DMS79 treated with DMSO at 0.1 percent for 48 hours (cell line): ENCODE measurements at regions not wholly inside any gene's neighbourhood (a gene's known extent, or its start where the extent isn't known, plus 50 kb on each side); places are given as distances from the start of the nearest gene placed in this dataset.

Source experiments
- DNase-seq: peaks from one replicate; lab custom pipeline; 2025; lab: John Stamatoyannopoulos, UW

DNA sequence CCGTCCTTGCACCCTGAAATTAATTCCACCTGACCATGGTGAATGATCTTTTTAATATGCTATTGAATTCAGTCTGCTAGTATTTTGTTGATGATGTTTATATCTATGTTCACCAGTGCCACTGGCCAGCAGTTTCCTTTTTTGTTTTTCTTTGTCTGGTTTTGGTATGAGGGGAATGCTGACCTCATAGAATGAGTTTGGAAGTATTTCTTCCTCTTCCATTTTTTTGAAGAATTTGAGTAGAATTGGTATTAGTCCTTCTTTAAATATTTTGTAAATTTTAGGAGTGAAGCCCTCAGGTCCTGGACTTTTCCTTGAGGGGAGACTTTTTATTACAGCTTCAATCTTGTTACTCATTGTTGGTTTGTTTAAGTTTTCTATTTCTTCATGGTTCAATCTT, 231.6 kb downstream of the MRPL39 start:
- no peak for DNase-seq

DNA sequence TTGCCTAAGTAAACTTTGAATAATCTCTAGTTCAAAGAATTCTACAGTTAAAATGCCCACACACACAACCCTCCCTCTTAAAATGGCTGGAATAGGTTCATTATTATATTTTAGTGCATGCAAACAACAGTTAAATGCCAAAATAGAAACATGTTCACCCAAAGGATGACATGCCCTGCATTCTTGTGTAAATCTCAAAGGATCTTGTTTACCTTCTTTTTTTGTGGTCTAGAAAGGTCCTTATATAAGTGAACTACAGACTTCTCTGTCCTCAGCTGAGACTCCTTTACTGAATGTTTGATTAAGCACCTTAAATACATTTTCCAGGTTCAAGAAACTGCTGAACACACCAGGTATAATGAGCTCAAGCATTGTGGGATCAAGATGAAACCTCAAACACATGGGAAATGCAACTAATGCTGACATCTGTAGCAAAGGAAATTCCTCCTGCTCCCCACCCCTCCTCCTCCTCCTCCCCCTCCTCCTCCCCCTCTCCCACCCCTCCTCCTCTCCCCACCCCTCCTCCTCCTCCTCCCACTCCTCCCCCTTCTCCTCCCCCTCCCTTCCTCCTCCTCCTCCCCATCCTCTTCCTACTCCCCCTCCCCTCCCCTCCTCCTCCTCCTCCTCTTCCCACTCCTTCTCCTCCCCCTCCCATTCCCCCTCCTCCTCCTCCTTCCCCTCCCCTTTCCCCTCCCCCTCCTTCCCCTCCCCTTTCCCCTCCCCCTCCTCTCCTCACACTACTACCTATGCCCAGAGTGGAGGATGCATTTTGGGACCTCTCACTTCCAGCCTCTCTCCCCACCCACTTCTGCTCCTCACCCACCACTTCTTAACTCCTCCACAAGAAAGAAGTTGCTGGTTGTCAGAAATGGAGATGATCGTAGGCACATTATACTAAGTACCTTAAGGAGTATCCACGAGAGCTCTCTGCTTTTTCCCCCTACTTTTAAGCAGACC, 233.9 kb downstream of the MRPL39 start:
- no peak for DNase-seq

DNA sequence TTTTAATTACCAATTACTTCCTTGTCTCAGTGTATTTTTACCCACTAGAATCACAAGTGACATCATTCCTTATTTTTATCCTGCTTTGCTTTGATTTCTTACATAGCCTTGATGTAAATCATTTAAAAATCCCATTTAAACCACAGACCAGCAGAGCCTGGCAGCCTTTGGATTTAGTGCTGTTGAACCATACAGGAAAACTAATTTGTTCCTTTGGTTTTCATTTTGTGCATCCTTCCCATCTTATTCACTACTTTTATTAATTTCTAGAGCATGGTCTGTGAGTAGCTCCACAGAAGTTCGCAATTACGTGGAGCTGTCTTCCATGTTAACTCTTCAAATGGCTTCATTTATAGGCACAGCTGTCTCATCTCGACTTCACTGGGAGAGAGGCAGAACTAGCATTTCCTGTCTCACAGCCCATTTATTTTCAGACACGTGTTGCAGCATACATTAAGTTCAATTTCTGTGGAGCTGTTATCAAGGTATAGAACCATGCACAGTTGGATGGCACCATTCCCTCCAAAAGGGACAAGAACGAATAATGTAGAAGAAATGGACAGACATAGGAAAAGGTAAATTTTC, 235.3 kb downstream of the MRPL39 start:
- DNase-seq, result no peak

DNA sequence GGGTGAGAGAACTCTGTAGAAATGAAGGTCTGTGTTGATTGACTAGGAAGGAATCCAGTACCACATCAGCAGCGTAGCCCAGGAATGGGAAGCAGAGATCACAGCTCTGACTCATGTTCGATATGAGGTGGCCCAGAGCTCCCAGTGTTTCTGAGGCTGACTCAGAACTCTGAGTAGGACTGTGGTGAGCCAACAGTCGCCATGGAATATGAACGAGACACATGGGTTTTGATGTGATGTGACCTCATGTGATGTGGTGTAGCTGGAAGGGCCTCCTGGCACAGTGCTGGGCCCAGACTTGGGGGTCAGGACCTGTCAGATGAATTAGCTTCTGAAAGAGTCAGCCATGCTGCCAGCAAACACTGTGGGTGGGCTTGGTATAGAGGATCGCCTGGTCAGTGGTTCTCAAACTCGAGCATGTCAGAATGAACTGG, 237.0 kb downstream of the MRPL39 start:
- no peak for DNase-seq

DNA sequence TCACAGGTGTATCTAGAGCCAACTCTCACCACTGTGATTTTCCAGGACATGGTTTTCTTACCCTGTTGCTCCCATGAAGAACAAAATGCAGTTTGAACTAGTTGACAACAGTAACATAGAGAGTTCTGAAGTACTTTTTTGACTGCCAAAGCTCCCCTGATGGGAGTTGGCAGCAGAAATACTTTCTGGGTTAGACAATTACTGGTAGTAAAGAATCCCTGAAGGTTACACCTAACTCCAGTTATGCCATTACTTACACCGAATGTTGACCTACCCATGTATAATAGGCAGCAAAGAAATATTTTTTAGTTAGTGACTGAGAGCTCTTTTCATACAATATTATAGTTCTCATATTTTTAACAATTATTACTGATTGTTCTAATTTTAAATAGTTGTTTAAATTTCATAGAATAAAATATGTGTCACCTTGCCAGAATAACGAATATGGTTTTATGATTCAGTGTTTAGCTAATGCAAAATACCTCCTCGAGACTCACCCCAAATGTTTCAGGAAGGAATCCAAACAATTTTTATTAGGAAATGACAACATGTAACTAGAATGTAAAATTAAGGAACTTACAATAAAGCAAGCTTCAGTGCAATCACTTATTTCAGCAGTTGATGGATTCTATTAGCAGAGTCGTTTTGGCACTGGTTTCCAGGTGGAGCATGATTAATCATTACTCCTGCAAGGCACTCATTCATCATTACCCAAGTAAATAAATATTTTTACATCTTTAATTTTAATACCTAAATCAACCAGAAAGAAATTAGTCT, 237.6 kb downstream of the MRPL39 start:
- no peak for DNase-seq

DNA sequence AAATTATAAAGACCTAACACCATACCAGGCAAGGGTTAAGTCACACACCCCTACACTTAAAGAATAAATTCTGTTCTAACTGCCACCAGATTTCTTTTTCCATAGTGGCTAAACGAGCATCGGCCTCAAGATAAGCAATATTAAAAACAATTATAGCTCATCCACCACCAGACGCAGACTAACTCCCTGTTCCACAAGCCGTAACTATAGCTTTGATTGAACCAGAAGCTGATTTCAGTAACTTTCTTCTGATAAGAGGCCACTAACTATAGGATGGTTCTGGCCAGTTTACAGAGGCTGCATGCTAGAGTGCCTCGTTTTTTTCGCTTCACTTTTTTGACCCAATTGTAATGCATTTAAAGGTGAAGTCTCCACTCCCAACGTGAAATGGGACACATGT, 238.8 kb downstream of the MRPL39 start:
- no peak for DNase-seq

DNA sequence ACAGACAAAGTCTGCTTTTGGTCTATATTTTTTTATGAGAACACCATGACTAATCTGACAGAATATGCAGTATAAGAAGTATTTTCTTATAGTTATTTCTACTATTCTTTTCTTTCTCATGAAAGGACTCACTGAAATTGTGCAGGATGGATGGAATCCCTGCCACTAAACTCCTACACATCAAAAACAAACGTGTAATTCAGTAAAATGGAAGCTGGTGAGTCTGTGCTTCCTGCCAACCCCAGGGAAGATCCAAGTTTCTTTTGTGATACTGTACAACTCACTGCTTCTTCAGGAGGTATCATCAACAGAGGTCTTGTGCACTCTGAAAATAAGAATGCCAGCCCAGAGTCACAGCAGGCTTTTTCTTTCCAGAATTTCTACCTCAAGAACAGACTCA, 241.2 kb downstream of the MRPL39 start:
- no peak for DNase-seq

DNA sequence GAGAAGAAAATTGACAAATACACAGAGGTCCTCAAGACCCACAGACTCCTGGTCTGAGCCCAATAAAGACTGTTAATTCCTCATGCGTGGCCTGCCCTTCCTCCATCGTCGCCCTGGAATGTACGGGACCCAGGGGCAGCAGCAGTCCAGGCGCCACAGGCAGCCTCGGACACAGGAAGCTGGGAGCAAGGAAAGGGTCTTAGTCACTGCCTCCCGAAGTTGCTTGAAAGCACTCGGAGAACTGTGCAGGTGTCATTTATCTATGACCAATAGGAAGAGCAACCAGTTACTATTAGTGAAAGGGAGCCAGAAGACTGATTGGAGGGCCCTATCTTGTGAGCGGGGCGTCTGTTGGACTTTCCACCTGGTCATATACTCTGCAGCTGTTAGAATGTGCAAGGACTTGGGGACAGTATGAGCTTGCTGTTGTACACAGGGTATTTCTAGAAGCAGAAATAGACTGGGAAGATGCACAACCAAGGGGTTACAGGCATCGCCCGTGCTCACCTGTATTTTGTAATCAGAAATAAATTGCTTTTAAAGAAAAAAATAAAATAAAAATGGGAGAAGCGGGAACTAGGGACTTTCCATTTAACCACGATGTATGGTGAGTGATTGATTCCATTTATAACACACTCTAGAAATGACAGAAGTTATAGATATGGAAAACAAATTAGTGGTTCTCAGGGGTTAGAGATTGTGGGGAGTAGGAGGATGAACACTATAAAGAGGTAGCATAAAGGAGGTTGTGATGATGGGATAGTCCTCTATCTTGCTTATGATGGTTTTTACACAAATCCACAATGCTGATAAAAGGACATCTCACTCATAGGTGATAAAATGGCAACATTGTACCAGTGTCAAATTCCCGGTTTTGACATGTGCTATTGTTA, 244.7 kb downstream of the MRPL39 start:
- DNase-seq, result no peak

DNA sequence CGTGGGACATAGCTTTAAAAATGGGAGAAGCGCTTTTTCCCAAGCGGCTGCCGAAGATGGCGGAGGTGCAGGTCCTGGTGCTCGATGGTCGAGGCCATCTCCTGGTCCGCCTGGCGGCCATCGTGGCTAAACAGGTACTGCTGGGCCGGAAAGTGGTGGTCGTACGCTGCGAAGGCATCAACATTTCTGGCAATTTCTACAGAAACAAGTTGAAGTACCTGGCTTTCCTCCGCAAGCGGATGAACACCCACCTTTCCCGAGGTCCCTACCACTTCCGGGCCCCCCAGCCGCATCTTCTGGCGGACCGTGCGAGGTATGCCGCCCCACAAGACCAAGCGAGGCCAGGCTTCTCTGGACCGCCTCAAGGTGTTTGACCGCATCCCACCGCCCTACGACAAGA, 245.5 kb downstream of the MRPL39 start:
- no peak for DNase-seq

DNA sequence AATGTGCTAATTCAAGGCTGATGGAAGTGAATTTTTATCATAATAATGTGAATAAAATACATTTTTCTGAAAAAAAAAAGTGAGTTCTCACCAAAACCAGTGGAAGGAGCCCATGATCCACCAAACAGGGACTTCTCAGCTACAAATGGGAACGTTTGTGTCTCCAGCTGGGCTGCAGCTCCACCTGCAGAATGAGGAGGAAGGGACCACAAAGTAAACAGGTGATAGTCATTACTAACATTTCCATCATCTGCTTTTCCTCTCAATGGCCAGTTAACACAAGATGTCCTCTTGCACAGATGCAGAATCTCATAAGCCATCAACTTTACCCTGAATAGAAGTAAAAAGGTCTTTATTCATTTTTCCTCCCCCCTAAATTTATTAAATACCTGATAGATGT, 246.2 kb downstream of the MRPL39 start:
- no peak for DNase-seq

DNA sequence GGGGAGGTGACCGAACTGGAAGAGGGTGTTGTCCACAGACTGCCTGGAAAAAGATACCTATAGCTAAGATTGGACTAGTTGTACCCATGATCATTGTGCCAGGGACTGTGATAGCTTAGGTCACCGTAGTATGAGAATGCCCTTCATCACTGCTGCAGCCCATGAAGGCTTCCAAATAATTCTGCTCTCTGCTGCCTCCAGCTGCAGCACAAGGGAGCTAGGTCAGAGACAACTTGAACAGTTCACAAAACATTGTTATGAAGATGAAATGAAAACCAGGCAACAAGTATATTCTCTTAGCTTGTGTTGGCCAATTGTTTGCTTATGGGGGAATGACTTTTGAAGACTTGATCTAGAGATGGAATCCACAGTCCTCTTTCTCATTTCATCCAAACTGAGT, 246.7 kb downstream of the MRPL39 start:
- DNase-seq, result no peak

DNA sequence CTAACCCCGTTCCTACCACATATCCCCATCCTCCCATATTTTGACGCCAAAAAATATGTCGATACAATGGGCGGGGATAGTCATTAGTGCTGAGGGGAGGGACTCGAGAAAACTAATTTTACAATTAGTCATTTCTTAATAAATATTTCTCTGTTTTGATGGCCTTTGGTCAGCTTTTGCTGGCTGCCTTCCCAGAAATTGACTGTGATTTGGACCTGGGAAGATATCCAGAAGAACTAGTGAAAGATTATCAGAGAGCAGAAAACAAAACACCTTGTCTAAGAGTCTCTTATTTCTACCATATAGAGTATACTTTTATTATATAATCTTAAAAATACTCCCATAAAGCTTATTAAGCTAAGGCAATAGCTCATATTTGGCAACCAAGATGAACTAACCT, 247.6 kb downstream of the MRPL39 start:
- no peak for DNase-seq

DNA sequence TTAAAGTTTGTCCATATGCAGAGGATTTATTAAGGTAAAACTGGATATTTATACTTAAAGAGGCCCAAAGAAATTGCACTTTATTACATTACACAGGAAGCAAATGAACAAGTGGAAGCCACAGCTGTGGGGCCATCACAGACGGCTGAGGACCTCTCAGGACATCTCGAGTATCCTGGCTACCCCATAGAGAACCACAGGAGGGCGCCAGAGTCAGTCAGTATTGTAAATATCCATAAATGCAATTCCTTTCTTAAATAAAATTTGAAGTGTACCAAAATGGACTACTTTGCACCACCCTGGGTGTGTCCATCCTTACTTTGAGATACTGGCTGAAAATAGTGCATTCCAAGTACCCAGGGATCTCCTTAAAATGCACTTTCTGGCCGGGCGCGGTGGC, 257.2 kb downstream of the MRPL39 start:
- DNase-seq, result no peak

DNA sequence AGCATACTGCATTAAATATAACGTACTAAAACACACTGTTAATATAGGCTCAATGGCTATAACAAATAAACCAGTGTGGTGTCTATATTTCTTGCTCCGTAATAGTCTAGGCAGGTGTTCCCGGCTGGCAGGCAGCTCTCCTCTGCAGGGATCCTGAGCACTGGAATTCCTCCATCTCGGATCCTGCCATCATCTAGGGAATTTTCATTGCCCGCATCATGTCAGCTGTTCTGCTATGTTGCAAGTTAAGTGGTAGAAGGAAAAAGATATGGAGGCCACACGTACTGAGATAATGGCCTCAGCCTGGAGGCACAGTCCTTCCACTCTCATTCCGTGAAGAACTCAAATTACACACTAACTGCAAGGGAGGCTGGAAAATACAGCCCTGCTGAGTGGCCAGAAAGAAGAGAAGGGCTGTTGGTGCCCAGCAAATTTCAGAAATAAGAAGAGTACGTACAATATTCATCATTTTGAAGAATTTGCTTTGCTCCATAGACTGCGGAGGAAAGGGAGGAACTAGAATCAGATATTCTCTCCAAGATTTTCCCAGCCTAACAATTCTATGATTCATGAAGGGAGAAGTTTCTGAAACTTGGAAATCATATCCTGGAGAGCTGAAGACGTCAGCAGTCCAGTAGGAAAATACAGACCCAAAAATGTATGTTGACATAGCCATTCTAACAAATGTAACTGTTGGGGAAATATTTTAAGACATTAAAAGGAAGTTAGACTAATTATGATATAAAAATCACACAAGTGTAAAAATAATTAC, 263.3 kb downstream of the MRPL39 start:
- DNase-seq, result no peak

DNA sequence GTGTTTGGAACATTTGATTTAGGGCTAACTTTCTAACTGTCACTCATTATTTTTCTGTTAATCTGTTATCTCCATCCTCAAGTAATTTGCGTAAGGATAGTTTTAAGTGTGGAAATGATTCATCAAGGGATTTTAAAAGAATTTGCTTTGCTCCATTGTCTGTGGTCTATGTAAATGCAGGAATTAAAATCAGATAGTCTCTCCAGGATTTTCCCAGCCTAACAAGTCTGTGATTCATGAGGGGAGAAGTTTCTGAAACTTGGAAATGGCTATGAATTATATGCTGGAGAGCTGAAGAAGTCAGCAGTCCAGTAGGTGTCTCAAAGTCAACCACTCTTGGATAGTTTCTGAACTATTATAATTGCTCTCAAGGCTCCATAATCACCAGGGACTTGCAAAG, 264.5 kb downstream of the MRPL39 start:
- DNase-seq, result no peak

DNA sequence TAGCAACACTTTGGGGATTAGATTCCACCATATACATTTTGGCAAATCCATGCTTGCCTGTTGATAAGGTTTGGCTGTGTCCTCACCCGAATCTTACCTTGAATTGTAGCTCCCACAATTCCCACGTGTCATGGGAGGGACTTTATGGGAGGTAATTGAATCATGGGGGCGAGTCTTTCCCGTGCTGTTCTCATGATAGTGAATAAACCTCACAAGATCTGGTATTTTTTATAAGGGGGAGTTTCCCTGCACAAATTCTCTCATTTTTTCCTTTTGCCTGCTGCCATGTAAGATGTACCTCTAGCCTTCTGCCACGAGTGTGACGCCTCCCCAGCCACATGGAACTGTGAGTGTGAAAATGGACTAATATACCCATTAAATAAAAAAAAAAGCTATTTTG, 265.3 kb downstream of the MRPL39 start:
- no peak for DNase-seq

DNA sequence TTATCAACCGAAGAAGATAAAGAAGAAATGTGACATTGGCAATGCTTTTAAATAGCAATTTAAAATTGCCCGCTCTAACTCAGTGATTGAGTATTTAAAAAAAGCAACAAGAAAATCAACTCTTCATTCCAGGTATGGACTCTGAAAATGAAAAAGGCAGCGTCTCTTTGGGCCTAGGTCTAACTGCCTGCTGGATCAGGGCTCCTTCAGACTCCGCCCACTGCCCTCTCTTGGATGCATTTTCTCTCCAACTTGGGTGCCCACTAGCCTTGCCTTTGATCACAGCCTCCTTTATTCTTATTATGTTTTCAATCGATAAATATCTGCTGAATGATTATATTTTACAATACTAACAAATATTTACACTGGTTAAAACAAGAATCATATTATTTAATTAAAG, 268.9 kb downstream of the MRPL39 start:
- DNase-seq, result no peak

DNA sequence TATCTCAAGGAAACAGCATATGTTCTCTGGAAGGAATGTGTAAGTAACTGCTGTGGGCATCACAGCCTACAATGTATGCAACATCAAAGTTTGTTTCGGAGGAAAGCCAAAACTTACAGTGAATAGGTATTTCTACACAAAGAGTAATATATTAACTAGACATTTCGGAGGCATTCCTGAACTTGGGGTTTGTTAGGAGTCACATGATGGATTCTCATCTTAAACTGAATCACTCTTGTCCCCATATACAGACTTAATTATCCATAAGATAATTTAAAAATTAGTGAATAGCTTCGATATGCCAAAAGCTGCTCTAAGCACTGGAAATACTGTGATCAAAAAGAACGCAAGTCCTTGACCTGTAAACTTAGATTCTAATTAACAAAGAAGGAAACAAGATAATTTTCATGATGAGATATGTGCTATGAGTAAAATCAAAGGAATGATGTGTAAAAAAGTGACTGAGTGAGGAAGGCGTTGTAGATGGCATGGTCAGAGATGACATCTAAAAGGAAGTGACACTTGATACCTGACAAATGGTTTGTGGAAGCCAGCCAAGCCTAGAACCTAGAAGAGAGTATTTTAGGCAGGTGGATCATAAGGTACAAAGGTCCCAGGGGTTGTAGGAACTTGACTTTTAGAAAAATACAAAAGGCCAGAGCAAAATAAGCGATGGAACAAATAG, 273.1 kb downstream of the MRPL39 start:
- DNase-seq, result no peak

DNA sequence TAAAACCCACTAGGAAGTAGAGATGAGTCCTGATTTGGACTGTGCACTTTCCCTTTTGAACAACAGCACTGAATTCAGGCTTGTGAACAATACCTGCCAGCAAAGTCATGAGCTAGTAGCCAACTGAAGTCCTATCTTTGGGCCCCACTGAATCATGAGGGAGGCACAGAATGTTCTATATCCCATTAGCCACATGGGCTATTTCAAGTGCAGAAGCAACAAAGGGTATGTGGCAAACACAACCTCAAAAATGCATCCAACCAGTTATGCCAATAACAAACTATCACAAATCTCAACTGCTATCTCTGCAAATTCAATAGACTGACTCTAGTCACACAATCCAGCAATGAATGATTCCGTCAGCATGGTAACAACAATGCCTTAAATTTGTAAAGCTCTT, 276.0 kb downstream of the MRPL39 start:
- DNase-seq, result no peak

DNA sequence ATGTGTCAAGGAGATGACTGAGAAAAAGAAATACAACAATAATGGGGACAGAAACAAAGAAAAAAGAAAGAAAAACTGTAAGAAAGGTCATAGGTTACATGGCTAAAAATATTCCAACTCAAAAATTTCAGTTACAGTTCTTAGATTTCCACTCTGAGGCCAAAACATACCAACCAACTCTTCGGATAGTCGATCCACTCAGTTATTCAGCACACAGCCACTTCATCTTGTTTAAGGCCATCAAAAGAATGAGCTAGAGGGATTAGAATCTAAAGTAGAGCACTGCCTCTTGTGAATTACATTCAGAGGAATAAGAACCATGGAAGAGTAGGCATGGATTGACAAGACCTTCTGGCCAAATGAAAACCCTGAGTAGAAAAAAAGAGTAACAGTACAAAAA, 277.0 kb downstream of the MRPL39 start:
- DNase-seq, result no peak
